Heart left ventricle (tissue), 13 donors: ENCODE measurements at regions not wholly inside any gene's neighbourhood (a gene's known extent, or its start where the extent isn't known, plus 50 kb on each side); places are given as distances from the start of the nearest gene placed in this dataset.

Experiments used
- CTCF ChIP-seq, 12 donors: fragments of 200-600 bp; sonication (generic) in 4 of 12; IDR thresholded peaks; one replicate each; pipeline versions ENCODE4 v1.5.0 to v1.8.0; 2018 to 2022; ENCODE audit warnings: antibody characterized with exemption in 12 of 12, mild to moderate bottlenecking in 5 of 12
- POLR2A ChIP-seq, 2 donors: fragments of 450-650 bp; IDR thresholded peaks; one replicate each; pipeline ENCODE4 v1.6.1; 2017; ENCODE audit warnings: antibody characterized with exemption in 2 of 2, mild to moderate bottlenecking in 2 of 2, moderate library complexity in 2 of 2
- donor health status: ischemic (EF 13 %, LVEDD 7.1; RV severe dilation, severe dysfunction).
- donor health status: DM: no; HTN: yes; CAD: no.
- donor health status: DM: no; HTN: no; CAD: no.
- donor health status: ischemic (EF 25% LVEDD 6.9; RV normal size, moderate dysfunction).
- donor health status: ischemic (EF 25% LVEDD 5.7; RV mildly dilated, moderate dysfunction).
- donor health status: ischemic (EF 35%, LVEDD 5.7; RV mildly dilated, moderate dysfunction).
- donor health status: nonischemic (EF 11% LVEDD 7.7; RV severe dilation, severe dysfunction).
- donor health status: DM: yes; HTN: yes; CAD: no.
- donor health status: PGD.
- donor health status: ischemic (EF 29% LVEDD 5.4; RV normal size, mild dysfunction).
- donor health status: nonischemic (EF 23%, LVEDD 6.1; RV moderate dilation, normal function).

DNA sequence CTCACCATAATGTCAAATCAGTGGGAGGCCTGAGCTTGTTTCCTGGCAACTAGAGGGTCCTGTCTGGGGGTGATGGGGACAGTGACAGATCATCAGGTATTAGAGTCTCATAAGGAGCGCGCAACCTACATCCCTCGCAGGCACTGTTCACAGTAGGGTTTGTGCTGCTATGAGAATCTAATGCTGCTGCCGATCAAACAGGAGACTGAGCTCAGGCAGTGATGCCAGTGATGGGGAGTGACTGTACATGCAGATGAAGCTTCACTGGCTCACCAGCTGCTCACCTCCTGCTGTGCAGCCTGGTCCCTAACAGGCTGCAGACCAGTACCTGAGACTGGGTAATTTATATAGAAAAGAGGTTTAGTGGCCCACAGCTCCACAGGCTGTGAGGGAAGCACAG is 147.3 kb downstream of the TTLL2 start:
- TF ChIP-seq CTCF (IDR thresholded peaks at IDR 0.05) (no peak), POLR2A (IDR thresholded peaks at IDR 0.05) (no peak)
